Glutamatergic neuron (in vitro differentiated cells): ENCODE measurements at regions not wholly inside any gene's neighbourhood (a gene's known extent, or its start where the extent isn't known, plus 50 kb on each side); places are given as distances from the start of the nearest gene placed in this dataset.
A peak's percentile ranks its signal among the peaks of the same experiment; 100 is the strongest.

Source experiments
- DNase-seq: peaks from one replicate; pipeline ENCODE4 v3.0.0; 2022
- H3K27ac Mint-ChIP-seq: one replicate; pipeline ENCODE4 v1.8.0; 2020; ENCODE audit warnings: mild to moderate bottlenecking, mixed read lengths, inconsistent platforms; ENCODE audit not compliant: unreplicated experiment
- H3K27me3 Mint-ChIP-seq: one replicate; pipeline ENCODE4 v1.8.0; 2020; ENCODE audit warnings: mild to moderate bottlenecking, moderate library complexity, mixed read lengths, inconsistent platforms; ENCODE audit not compliant: unreplicated experiment
- H3K36me3 Mint-ChIP-seq: one replicate; pipeline ENCODE4 v1.8.0; 2020; ENCODE audit warnings: mild to moderate bottlenecking, mixed read lengths, inconsistent platforms; ENCODE audit not compliant: unreplicated experiment
- H3K4me1 Mint-ChIP-seq: one replicate; pipeline ENCODE4 v1.8.0; 2020; ENCODE audit warnings: mild to moderate bottlenecking, low read depth, mixed read lengths, inconsistent platforms; ENCODE audit not compliant: unreplicated experiment
- H3K4me3 Mint-ChIP-seq: one replicate; pipeline ENCODE4 v1.8.0; 2020; ENCODE audit warnings: mild to moderate bottlenecking, mixed read lengths, inconsistent platforms; ENCODE audit not compliant: unreplicated experiment
- H3K9me3 Mint-ChIP-seq: one replicate; pipeline ENCODE4 v1.8.0; 2020; ENCODE audit warnings: mild to moderate bottlenecking, moderate library complexity, mixed read lengths, inconsistent platforms; ENCODE audit not compliant: unreplicated experiment
- CTCF ChIP-seq: fragments of 200-600 bp; sonication (generic); IDR thresholded peaks from one replicate; pipeline ENCODE4 v1.5.0; 2021; ENCODE audit not compliant: partially characterized antibody, unreplicated experiment

GRCh38 chr16:26667307-26667706 is 399.4 kb upstream of the C16orf82 start:
- Mint-ChIP-seq H3K27ac (no peak overlapping the region), H3K4me1 (peaks cover 3% of the 10 kb centered on the region), H3K9me3 (peaks cover 9% of the 10 kb centered on the region), H3K36me3 (peaks cover 12% of the 10 kb centered on the region), H3K27me3 (peaks cover 2% of the 10 kb centered on the region), H3K4me3 (no peak overlapping the region)
- DNase-seq: peak; percentile 15
- no peak for TF ChIP-seq CTCF

GRCh38 chr16:26668026-26668425 is 398.7 kb upstream of the C16orf82 start:
- Mint-ChIP-seq H3K27me3 (peaks cover 2% of the 10 kb centered on the region), H3K9me3 (peaks cover 9% of the 10 kb centered on the region), H3K36me3 (peaks cover 12% of the 10 kb centered on the region), H3K4me1 (peaks cover 3% of the 10 kb centered on the region), H3K4me3 (no peak overlapping the region), H3K27ac (no peak overlapping the region)
- DNase-seq: no peak
- no peak for TF ChIP-seq CTCF

GRCh38 chr16:26672206-26672605 is 394.5 kb upstream of the C16orf82 start:
- DNase-seq: no peak
- TF ChIP-seq CTCF: no peak
- H3K27me3 Mint-ChIP-seq: no peaks in the 10 kb centered on the region
- no peak overlapping the region for H3K27ac Mint-ChIP-seq
- peaks cover 11% of the 10 kb centered on the region for H3K9me3 Mint-ChIP-seq
- H3K4me3 Mint-ChIP-seq: no peak overlapping the region
- peaks cover 3% of the 10 kb centered on the region for H3K4me1 Mint-ChIP-seq
- peaks cover 12% of the 10 kb centered on the region for H3K36me3 Mint-ChIP-seq

GRCh38 chr16:26673011-26673410 is 393.7 kb upstream of the C16orf82 start:
- no peak overlapping the region for H3K27ac Mint-ChIP-seq
- peaks cover 9% of the 10 kb centered on the region for H3K36me3 Mint-ChIP-seq
- H3K27me3 Mint-ChIP-seq: no peaks in the 10 kb centered on the region
- no peak for DNase-seq
- H3K4me3 Mint-ChIP-seq: no peak overlapping the region
- H3K4me1 Mint-ChIP-seq: no peaks in the 10 kb centered on the region
- TF ChIP-seq CTCF: no peak
- peaks cover 10% of the 10 kb centered on the region for H3K9me3 Mint-ChIP-seq

GRCh38 chr16:26680671-26681070 is 386.1 kb upstream of the C16orf82 start:
- TF ChIP-seq CTCF: no peak
- no peak for DNase-seq
- Mint-ChIP-seq H3K36me3 (no peaks in the 10 kb centered on the region), H3K9me3 (no peaks in the 10 kb centered on the region), H3K4me3 (no peak overlapping the region), H3K27me3 (peaks cover 2% of the 10 kb centered on the region), H3K4me1 (no peaks in the 10 kb centered on the region), H3K27ac (no peak overlapping the region)
